NT2/D1 (cell line): ENCODE measurements at regions not wholly inside any gene's neighbourhood (a gene's known extent, or its start where the extent isn't known, plus 50 kb on each side); places are given as distances from the start of the nearest gene placed in this dataset.

Experiments
- DNase-seq: peaks from one replicate; pipeline ENCODE4 v3.0.0-alpha.2; 2011; ENCODE audit warnings: low read depth, low spot score
- H3K27me3 ChIP-seq: 2 replicates; pipeline ENCODE4 v1.6.0; 2011; ENCODE audit warnings: mild to moderate bottlenecking; ENCODE audit not compliant: insufficient read length, insufficient read depth
- H3K36me3 ChIP-seq: 2 replicates; pipeline ENCODE4 v1.6.1; 2011; ENCODE audit warnings: mild to moderate bottlenecking, low read length, mixed read lengths; ENCODE audit not compliant: insufficient read depth, insufficient read length
- H3K4me1 ChIP-seq: 2 replicates; pipeline ENCODE4 v1.5.1; 2011; ENCODE audit not compliant: insufficient read depth, insufficient read length
- H3K4me3 ChIP-seq: 2 replicates; pipeline ENCODE4 v1.5.1; 2011; ENCODE audit warnings: low read depth; ENCODE audit not compliant: insufficient read length
- H3K9ac ChIP-seq: 2 replicates; pipeline ENCODE4 v1.6.0; 2011; ENCODE audit warnings: low read depth; ENCODE audit not compliant: insufficient read length
- H3K9me3 ChIP-seq: 2 replicates; pipeline ENCODE4 v1.5.1; 2011; ENCODE audit warnings: mild to moderate bottlenecking, low read length; ENCODE audit not compliant: insufficient read depth
- SUZ12 ChIP-seq: IDR thresholded peaks from 2 replicates; pipeline ENCODE4 v1.6.1; 2011; ENCODE audit not compliant: insufficient read length, insufficient read depth; ENCODE audit errors: extremely low read depth
- YY1 ChIP-seq: IDR thresholded peaks from 2 replicates; pipeline ENCODE4 v1.6.1; 2011; ENCODE audit not compliant: insufficient read length, insufficient read depth
- ZNF274 ChIP-seq: IDR thresholded peaks from 2 replicates; pipeline ENCODE4 v1.6.1; 2011; ENCODE audit warnings: mild to moderate bottlenecking, low read depth, low read length

GRCh38 chr1:5311634-5312292 is 657.4 kb downstream of the AJAP1 start:
- Histone ChIP-seq H3K4me1 (peaks cover 5% of the 10 kb centered on the region), H3K36me3 (no peaks in the 10 kb centered on the region), H3K9me3 (no peaks in the 10 kb centered on the region), H3K27me3 (no peaks in the 10 kb centered on the region), H3K9ac (no peak overlapping the region), H3K4me3 (no peak overlapping the region)
- DNase-seq = peak; percentile 3
- TF ChIP-seq YY1 (no peak), SUZ12 (no peak), ZNF274 (no peak)

GRCh38 chr1:5311147-5311546 is 656.7 kb downstream of the AJAP1 start:
- DNase-seq = no peak
- TF ChIP-seq ZNF274 = no peak
- TF ChIP-seq YY1 = no peak
- no peak for TF ChIP-seq SUZ12
- H3K4me3 ChIP-seq = no peak overlapping the region

DNA sequence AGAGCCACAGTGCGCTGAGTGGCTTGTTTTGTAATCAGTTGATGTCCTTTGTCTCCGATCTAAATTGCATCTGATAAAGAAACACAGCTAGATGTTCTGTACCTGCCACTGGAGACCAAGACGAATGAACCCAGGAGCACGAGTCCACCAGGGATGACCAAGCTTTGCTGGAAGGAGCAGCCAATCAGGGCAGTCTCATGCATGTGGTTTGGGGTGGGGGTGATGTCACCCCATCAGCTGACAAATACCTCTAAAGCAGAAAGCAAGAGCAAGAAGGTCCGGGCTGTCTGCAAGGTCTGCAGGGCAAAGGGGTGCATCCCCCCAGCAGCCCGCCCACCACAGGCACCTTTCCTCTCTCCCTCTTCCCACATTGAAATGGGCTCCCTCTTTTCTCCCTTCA is 653.8 kb downstream of the AJAP1 start:
- no peak overlapping the region for H3K9ac ChIP-seq
- no peak for DNase-seq
- H3K4me3 ChIP-seq = no peak overlapping the region
- no peaks in the 10 kb centered on the region for H3K9me3 ChIP-seq
- no peaks in the 10 kb centered on the region for H3K36me3 ChIP-seq
- H3K27me3 ChIP-seq = no peaks in the 10 kb centered on the region
- peaks cover 5% of the 10 kb centered on the region for H3K4me1 ChIP-seq
- TF ChIP-seq SUZ12 (no peak), ZNF274 (no peak), YY1 (no peak)

More at GRCh38 chr1:5311147-5311546, 656.7 kb downstream of the AJAP1 start:
- Histone ChIP-seq H3K27me3 (no peaks in the 10 kb centered on the region), H3K9ac (no peak overlapping the region), H3K9me3 (no peaks in the 10 kb centered on the region), H3K36me3 (no peaks in the 10 kb centered on the region), H3K4me1 (peaks cover 5% of the 10 kb centered on the region)

- Histone ChIP-seq H3K4me3 (no peak overlapping the region), H3K9me3 (no peaks in the 10 kb centered on the region), H3K27me3 (no peaks in the 10 kb centered on the region), H3K9ac (no peak overlapping the region), H3K36me3 (no peaks in the 10 kb centered on the region), H3K4me1 (no peaks in the 10 kb centered on the region)
- no peak for DNase-seq
- TF ChIP-seq ZNF274 (no peak), SUZ12 (no peak), YY1 (no peak)
Observed at GRCh38 chr1:5304702-5305101, 650.3 kb downstream of the AJAP1 start.

DNA sequence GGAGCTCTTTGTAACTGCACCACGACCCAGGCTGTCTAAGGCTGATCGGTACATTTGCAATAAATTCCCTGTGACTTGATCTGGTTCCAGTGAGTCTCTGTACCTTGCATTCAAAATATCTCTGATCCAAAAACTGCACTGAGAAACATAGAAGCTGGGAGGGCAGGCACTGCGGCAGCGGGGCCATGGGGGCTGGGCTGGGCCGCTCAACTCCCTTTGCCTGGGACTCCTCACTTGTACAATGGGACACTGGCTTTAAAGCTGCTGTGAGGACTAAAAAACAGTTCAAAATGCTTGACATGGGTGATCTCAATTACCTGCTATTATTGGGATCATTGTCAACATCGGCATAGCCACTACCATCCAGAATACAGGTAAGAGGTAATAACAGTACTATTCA is 644.0 kb downstream of the AJAP1 start:
- Histone ChIP-seq H3K4me3 (no peak overlapping the region), H3K27me3 (no peaks in the 10 kb centered on the region), H3K36me3 (no peaks in the 10 kb centered on the region), H3K9ac (no peak overlapping the region), H3K4me1 (no peaks in the 10 kb centered on the region), H3K9me3 (no peaks in the 10 kb centered on the region)
- DNase-seq = no peak
- TF ChIP-seq YY1 (no peak), ZNF274 (no peak), SUZ12 (no peak)

- no peaks in the 10 kb centered on the region for H3K36me3 ChIP-seq
- no peaks in the 10 kb centered on the region for H3K9me3 ChIP-seq
- DNase-seq = no peak
- H3K4me1 ChIP-seq = no peaks in the 10 kb centered on the region
- no peaks in the 10 kb centered on the region for H3K27me3 ChIP-seq
- TF ChIP-seq YY1 (no peak), SUZ12 (no peak), ZNF274 (no peak)
- no peak overlapping the region for H3K4me3 ChIP-seq
- H3K9ac ChIP-seq = no peak overlapping the region
Observed at GRCh38 chr1:5297886-5298239, 643.5 kb downstream of the AJAP1 start.

DNA sequence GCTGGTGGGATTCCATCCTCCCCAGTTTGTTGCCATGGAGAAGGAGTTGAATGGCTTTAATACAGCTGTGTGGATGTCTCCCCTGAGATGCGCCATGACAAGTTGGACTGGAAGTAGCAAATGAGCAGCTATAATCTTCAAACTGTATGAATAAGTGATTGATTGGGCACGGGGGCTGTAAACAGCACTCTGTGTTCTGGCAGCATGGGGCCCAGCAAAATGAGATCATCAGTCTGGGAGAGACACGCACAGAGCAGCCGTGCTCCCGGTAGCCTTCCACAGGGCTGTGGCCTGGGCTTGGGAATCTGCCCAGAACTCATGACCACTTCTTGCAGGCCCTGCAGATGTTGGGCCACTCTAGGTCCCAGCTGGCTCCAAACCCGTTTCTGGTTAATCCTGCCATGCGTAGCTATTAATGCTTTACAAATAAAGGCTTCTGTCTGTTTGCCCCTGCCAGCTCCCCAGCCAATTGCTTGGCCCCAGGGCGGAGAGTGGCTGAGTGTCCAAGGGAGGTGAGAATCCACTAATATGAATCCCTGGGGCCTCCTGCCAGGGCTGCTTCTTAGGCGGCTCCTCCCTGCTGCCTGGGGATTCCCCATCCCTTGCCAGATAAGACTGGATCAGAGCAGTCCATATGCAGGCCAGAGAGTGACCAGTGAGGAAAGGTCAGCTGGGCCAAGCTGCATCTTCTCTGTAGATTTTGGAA is 642.9 kb downstream of the AJAP1 start:
- Histone ChIP-seq H3K9me3 (no peaks in the 10 kb centered on the region), H3K36me3 (no peaks in the 10 kb centered on the region), H3K4me3 (no peak overlapping the region), H3K4me1 (no peaks in the 10 kb centered on the region), H3K27me3 (no peaks in the 10 kb centered on the region), H3K9ac (no peak overlapping the region)
- no peak for DNase-seq
- no peak for TF ChIP-seq YY1
- TF ChIP-seq ZNF274 = no peak
- no peak for TF ChIP-seq SUZ12
